PC-9 (cell line): ENCODE measurements at regions not wholly inside any gene's neighbourhood (a gene's known extent, or its start where the extent isn't known, plus 50 kb on each side); places are given as distances from the start of the nearest gene placed in this dataset.

Experiments
- EZH2 ChIP-seq: fragments of 200-600 bp; sonication (generic); IDR thresholded peaks from 2 replicates; pipeline ENCODE4 v1.8.0; 2017; ENCODE audit warnings: antibody characterized with exemption, low read depth
- TF ChIP-seq, protein P1 (sequence below): fragments of 200-600 bp; sonication (generic); conservative IDR thresholded peaks from 2 replicates; pipeline ENCODE4 v1.6.1; 2017; ENCODE audit warnings: mixed run types, antibody characterized with exemption, mild to moderate bottlenecking, moderate library complexity

DNA sequence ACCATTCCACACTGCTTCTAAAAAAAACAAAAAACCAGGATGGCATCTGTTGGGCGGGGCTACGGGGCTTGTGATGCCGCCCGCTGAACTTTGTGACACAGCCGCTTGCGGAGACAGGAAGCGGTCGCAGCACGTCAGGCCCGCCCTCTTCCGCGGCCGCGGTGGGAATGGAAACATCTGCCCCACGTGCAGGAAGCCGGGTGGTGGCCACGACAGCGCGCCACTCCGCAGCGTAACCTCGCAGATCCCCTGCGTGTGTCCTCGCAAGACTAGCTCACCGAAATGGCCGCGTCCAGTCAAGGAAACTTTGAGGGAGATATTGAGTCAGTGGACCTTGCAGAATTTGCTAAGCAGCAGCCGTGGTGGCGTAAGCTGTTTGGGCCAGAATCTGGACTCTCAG is 168.5 kb downstream of the SUCLG1 start:
- TF ChIP-seq, protein P1, sequence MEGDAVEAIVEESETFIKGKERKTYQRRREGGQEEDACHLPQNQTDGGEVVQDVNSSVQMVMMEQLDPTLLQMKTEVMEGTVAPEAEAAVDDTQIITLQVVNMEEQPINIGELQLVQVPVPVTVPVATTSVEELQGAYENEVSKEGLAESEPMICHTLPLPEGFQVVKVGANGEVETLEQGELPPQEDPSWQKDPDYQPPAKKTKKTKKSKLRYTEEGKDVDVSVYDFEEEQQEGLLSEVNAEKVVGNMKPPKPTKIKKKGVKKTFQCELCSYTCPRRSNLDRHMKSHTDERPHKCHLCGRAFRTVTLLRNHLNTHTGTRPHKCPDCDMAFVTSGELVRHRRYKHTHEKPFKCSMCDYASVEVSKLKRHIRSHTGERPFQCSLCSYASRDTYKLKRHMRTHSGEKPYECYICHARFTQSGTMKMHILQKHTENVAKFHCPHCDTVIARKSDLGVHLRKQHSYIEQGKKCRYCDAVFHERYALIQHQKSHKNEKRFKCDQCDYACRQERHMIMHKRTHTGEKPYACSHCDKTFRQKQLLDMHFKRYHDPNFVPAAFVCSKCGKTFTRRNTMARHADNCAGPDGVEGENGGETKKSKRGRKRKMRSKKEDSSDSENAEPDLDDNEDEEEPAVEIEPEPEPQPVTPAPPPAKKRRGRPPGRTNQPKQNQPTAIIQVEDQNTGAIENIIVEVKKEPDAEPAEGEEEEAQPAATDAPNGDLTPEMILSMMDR = no peak
- no peak for TF ChIP-seq EZH2
